ENCODE measurements at regions not wholly inside any gene's neighbourhood (a gene's known extent, or its start where the extent isn't known, plus 50 kb on each side); places are given as distances from the start of the nearest gene placed in this dataset.

- TF ChIP-seq CTCF (IDR thresholded peaks at IDR 0.05) (no peak), POLR2A (IDR thresholded peaks at IDR 0.05) (no peak)
Observed at GRCh38 chr3:161914703-161915417, 418.3 kb downstream of the OTOL1 start.

All from body of pancreas (tissue), 4 donors.